B cell (primary cell): ENCODE measurements at regions not wholly inside any gene's neighbourhood (a gene's known extent, or its start where the extent isn't known, plus 50 kb on each side); places are given as distances from the start of the nearest gene placed in this dataset.

ENCODE experiments used
- CTCF ChIP-seq: fragments of 200-600 bp; IDR thresholded peaks from one replicate; pipeline ENCODE4 v1.8.0; 2022; ENCODE audit warnings: antibody characterized with exemption, mild to moderate bottlenecking
- EZH2 ChIP-seq: IDR thresholded peaks from 2 replicates; pipeline ENCODE4 v1.6.1; 2012; ENCODE audit warnings: borderline replicate concordance, low read depth, mild to moderate bottlenecking, moderate library complexity, low read length; ENCODE audit not compliant: insufficient read depth, poor library complexity, severe bottlenecking

GRCh38 chr14:97408937-97409815, 612.0 kb downstream of the VRK1 start:
- no peak for TF ChIP-seq CTCF
- no peak for TF ChIP-seq EZH2
